ENCODE measurements at regions not wholly inside any gene's neighbourhood (a gene's known extent, or its start where the extent isn't known, plus 50 kb on each side); places are given as distances from the start of the nearest gene placed in this dataset.

GRCh38 chr16:22739077-22739476, 74.9 kb upstream of the HS3ST2 start:
- no peak for TF ChIP-seq CTCF (IDR thresholded peaks at IDR 0.05)
- no peak for TF ChIP-seq EZH2 (IDR thresholded peaks at IDR 0.05; ENCODE audit: borderline replicate concordance, insufficient read depth, low read depth, low read length, poor library complexity, severe bottlenecking)

All from B cell (primary cell).